K562 (cell line): ENCODE measurements at regions not wholly inside any gene's neighbourhood (a gene's known extent, or its start where the extent isn't known, plus 50 kb on each side); places are given as distances from the start of the nearest gene placed in this dataset.
A peak's percentile ranks its signal among the peaks of the same experiment; 100 is the strongest.

Experiments
- CBX8 ChIP-seq: fragments of 200-600 bp; sonication (generic); IDR thresholded peaks from 2 replicates; pipeline ENCODE4 v1.6.1; 2012; ENCODE audit warnings: borderline replicate concordance, mixed run types, low read depth, mild to moderate bottlenecking, moderate library complexity, mixed read lengths, low read length, control low read depth, inconsistent platforms; ENCODE audit not compliant: poor library complexity, severe bottlenecking; ENCODE audit errors: extremely low read depth
- ESRRB ChIP-seq: fragments of 250-450 bp; sonication (Bioruptor Pico); IDR thresholded peaks from 2 replicates; pipeline ENCODE4 v1.5.0; 2020; ENCODE audit warnings: mild to moderate bottlenecking, moderate library complexity, borderline replicate concordance
- JUND ChIP-seq, 2 experiments: IDR thresholded peaks; 2 replicates in 1 of 2; 3 replicates in 1 of 2; pipeline ENCODE4 v1.6.1; 2011; ENCODE audit warnings: borderline replicate concordance in 2 of 2, low read depth in 2 of 2, low read length in 2 of 2, improper control_type of control experiment in 1 of 2, missing biosample characterization in 1 of 2, missing genetic modification characterization in 1 of 2, missing genetic modification reagents in 1 of 2
- KDM5B ChIP-seq: fragments of 200-600 bp; sonication (generic); IDR thresholded peaks from 2 replicates; pipeline ENCODE4 v1.6.1; 2012; ENCODE audit warnings: low read depth, mild to moderate bottlenecking, moderate library complexity, low read length, control low read depth, inconsistent platforms; ENCODE audit not compliant: insufficient replicate concordance
- MGA ChIP-seq: fragments of 450-650 bp; IDR thresholded peaks from 2 replicates; pipeline ENCODE4 v1.6.1; 2016; ENCODE audit warnings: mild to moderate bottlenecking, moderate library complexity
- MYBL2 ChIP-seq, 2 experiments: fragments of 450-650 bp in 1 of 2; sonication (generic) in 1 of 2; formaldehyde crosslinking in 1 of 2; IDR thresholded peaks; 2 replicates each; pipeline versions ENCODE4 v1.6.1 to v1.8.1; 2017 to 2022; ENCODE audit warnings: borderline replicate concordance in 1 of 2, inconsistent platforms in 1 of 2, low read depth in 1 of 2, mild to moderate bottlenecking in 1 of 2, missing genetic modification reagents in 1 of 2, moderate library complexity in 1 of 2
- PRMT5 ChIP-seq: sonication (generic); formaldehyde crosslinking; IDR thresholded peaks from 2 replicates; pipeline ENCODE4 v1.5.0; 2020; ENCODE audit warnings: missing genetic modification reagents
- PYGO2 ChIP-seq: fragments of 450-650 bp; IDR thresholded peaks from 2 replicates; pipeline ENCODE4 v1.6.1; 2016; ENCODE audit warnings: mild to moderate bottlenecking, missing genetic modification characterization, moderate library complexity, missing compliant biosample characterization
- RBBP5 ChIP-seq: fragments of 200-600 bp; sonication (generic); IDR thresholded peaks from 2 replicates; pipeline ENCODE4 v1.6.1; 2012; ENCODE audit warnings: borderline replicate concordance, mild to moderate bottlenecking, low read length, control low read depth, inconsistent platforms; ENCODE audit not compliant: insufficient read depth, poor library complexity, severe bottlenecking
- RFX5 ChIP-seq: IDR thresholded peaks from 2 replicates; pipeline ENCODE4 v1.6.1; 2011; ENCODE audit warnings: low read depth, mild to moderate bottlenecking, improper control_type of control experiment, low read length
- RUNX1 ChIP-seq: sonication (generic); IDR thresholded peaks from 2 replicates; pipeline ENCODE4 v1.6.1; 2016; ENCODE audit warnings: antibody characterized with exemption, low read depth
- SMARCC2 ChIP-seq: fragments of 450-650 bp; IDR thresholded peaks from 2 replicates; pipeline ENCODE4 v1.6.1; 2017; ENCODE audit warnings: antibody characterized with exemption, moderate library complexity, mild to moderate bottlenecking, low read depth
- SREBF2 ChIP-seq: sonication (generic); formaldehyde crosslinking; IDR thresholded peaks from 2 replicates; pipeline ENCODE4 v1.4.0; 2020; ENCODE audit warnings: mild to moderate bottlenecking, missing genetic modification reagents
- TCFL5 ChIP-seq: fragments of 250-450 bp; sonication (Bioruptor Pico); conservative IDR thresholded peaks from 2 replicates; pipeline ENCODE4 v1.6.1; 2021; ENCODE audit warnings: mild to moderate bottlenecking, moderate library complexity, matching md5 sums
- ZNF561 ChIP-seq: fragments of 450-650 bp; formaldehyde crosslinking; conservative IDR thresholded peaks from 2 replicates; pipeline ENCODE4 v1.4.0; 2020; ENCODE audit warnings: mild to moderate bottlenecking, moderate library complexity

GRCh38 chr2:191555092-191555742 is 122.7 kb upstream of the NABP1 start (continued):
- TF ChIP-seq MGA, result no peak
- TF ChIP-seq MYBL2 (IDR thresholded peaks at IDR 0.05; ENCODE audit: low read depth), result no peak
- TF ChIP-seq MYBL2 (CRISPR knock-in tag; IDR thresholded peaks at IDR 0.05; ENCODE audit: borderline replicate concordance), result no peak
- TF ChIP-seq RFX5, result no peak
- no peak for TF ChIP-seq SMARCC2
- TF ChIP-seq TCFL5, result no peak
- TF ChIP-seq SREBF2 (CRISPR knock-in tag), result no peak
- TF ChIP-seq RUNX1, result no peak
- TF ChIP-seq ESRRB (CRISPR knock-in tag), result no peak
- no peak for TF ChIP-seq PRMT5 (CRISPR knock-in tag)
- no peak for TF ChIP-seq ZNF561 (CRISPR knock-in tag)
- no peak for TF ChIP-seq CBX8
- TF ChIP-seq JUND (IDR thresholded peaks at IDR 0.05; ENCODE audit: borderline replicate concordance, low read depth, low read length), result peak; percentile 6; the same call in 1 of the 2 replicates
- TF ChIP-seq JUND (tag; IDR thresholded peaks at IDR 0.05; ENCODE audit: borderline replicate concordance, low read depth, low read length), result no peak
- TF ChIP-seq RBBP5, result no peak
- no peak for TF ChIP-seq PYGO2
- no peak for TF ChIP-seq KDM5B
